Fibroblast of pulmonary artery (primary cell): ENCODE measurements at regions not wholly inside any gene's neighbourhood (a gene's known extent, or its start where the extent isn't known, plus 50 kb on each side); places are given as distances from the start of the nearest gene placed in this dataset.
"Not testable (repeated sequence)": the region's sequence is repeated elsewhere in the genome, so short reads cannot be mapped to it uniquely, and the experiment has no call there.

Experiments used
- DNase-seq: peaks from one replicate; pipeline ENCODE4 v3.0.0-alpha.2; 2010; ENCODE audit warnings: low read depth
- H3K4me3 ChIP-seq: replicated peaks from 2 replicates; pipeline ENCODE4 v1.5.1; 2011; ENCODE audit warnings: low read depth, mild to moderate bottlenecking, control low read depth, low read length, moderate library complexity
- TF ChIP-seq, protein P1 (sequence below): IDR thresholded peaks from 2 replicates; pipeline ENCODE4 v1.5.1; 2011; ENCODE audit warnings: mild to moderate bottlenecking, control low read depth, low read length, inconsistent platforms; ENCODE audit errors: missing control alignments

DNA sequence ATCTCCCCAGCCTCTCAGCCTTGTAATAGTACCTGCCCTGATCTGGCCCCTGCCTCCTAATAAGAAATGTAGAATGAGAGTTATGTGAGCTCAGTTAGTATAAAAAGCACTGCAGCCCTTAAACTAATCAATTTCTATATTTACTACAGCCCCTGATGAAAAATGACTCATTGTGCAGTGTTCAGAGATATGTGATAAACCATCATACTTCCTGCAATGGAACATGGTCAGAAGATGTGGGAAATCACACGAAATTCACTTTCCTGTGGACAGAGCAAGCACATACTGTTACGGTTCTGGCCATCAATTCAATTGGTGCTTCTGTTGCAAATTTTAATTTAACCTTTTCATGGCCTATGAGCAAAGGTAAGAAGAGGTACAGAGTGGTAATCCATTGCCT is 176.8 kb upstream of the PDE4B start:
- DNase-seq: peak; percentile 13
- TF ChIP-seq, protein P1, sequence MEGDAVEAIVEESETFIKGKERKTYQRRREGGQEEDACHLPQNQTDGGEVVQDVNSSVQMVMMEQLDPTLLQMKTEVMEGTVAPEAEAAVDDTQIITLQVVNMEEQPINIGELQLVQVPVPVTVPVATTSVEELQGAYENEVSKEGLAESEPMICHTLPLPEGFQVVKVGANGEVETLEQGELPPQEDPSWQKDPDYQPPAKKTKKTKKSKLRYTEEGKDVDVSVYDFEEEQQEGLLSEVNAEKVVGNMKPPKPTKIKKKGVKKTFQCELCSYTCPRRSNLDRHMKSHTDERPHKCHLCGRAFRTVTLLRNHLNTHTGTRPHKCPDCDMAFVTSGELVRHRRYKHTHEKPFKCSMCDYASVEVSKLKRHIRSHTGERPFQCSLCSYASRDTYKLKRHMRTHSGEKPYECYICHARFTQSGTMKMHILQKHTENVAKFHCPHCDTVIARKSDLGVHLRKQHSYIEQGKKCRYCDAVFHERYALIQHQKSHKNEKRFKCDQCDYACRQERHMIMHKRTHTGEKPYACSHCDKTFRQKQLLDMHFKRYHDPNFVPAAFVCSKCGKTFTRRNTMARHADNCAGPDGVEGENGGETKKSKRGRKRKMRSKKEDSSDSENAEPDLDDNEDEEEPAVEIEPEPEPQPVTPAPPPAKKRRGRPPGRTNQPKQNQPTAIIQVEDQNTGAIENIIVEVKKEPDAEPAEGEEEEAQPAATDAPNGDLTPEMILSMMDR: no peak

DNA sequence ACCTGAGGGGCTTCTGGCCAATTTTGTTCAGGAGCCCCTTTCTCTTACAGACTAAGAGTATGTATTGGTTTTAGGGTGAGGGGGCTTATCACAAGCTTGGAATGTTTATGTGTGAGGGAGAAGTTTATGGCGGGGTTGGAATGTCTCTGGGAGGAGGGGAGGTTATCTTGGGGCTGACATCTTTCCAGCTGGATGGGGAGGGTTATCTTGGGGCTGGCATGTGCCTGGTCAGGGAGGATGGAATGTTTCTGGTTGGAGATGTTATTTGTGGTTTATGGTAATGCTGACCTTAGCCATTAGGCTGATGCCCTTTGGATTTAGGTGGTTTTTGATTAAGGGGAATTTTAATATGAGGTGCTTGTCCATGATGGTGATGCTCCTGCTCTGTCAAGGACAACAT is 171.0 kb upstream of the PDE4B start:
- DNase-seq, H3K4me3 ChIP-seq: not testable (repeated sequence)

More for the DNA sequence above, 176.8 kb upstream of the PDE4B start:
- no peak overlapping the region for H3K4me3 ChIP-seq

DNA sequence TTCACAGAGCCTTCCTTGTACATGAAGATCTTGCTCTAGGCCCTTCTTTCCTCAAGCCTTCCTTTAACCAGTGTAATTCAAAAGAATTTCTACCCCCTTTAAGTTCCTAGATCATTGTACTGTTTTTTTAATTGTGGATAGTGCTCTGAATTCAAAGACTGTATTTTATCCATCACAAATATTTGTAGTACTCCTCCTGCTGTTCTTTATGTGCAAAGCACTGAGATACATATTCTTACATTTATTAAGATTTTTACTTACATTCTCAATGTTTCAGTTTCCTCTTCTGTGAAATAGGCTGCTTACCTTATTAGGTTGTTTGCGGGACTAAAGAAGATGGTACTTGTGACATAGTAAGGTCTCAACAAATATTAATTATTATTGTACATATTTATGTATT is 168.8 kb upstream of the PDE4B start:
- no peak overlapping the region for H3K4me3 ChIP-seq
- TF ChIP-seq, protein P1: peak; percentile 24
- DNase-seq: peak; percentile 16

GRCh38 chr1:65625528-65625927 is 167.2 kb upstream of the PDE4B start:
- TF ChIP-seq, protein P1: no peak
- H3K4me3 ChIP-seq: no peak overlapping the region

GRCh38 chr1:65626003-65626402 is 166.7 kb upstream of the PDE4B start:
- TF ChIP-seq, protein P1: no peak
- H3K4me3 ChIP-seq: no peak overlapping the region
- no peak for DNase-seq

More at GRCh38 chr1:65625528-65625927, 167.2 kb upstream of the PDE4B start:
- no peak for DNase-seq

DNA sequence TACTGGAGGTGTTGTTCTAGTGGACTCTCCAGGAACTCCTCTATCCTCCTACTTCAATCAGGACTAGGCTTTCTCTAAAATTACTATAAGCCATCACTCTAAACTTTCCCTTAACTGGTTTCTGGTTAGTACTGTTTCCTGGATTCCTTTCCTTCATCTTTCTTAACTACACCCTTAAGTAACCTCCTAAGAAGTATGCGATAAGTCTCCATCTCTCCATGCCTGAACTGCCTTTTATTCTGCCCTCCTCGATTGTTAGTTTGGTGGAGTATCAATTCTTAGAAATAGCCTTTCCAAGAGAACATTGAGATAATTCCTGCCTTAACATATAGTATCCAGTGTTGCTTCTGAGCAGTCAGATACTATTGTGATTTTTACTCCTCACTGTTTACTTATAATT is 162.9 kb upstream of the PDE4B start:
- no peak overlapping the region for H3K4me3 ChIP-seq
- TF ChIP-seq, protein P1: no peak
- DNase-seq: no peak

GRCh38 chr1:65630855-65631254 is 161.8 kb upstream of the PDE4B start:
- TF ChIP-seq, protein P1: no peak

More at GRCh38 chr1:65630855-65631254, 161.8 kb upstream of the PDE4B start:
- no peak overlapping the region for H3K4me3 ChIP-seq
- peak; percentile 26 for DNase-seq
